MM.1S (cell line): ENCODE measurements at regions not wholly inside any gene's neighbourhood (a gene's known extent, or its start where the extent isn't known, plus 50 kb on each side); places are given as distances from the start of the nearest gene placed in this dataset.

ENCODE experiments used
- EZH2 ChIP-seq: fragments of 300-600 bp; sonication (generic); optimal IDR thresholded peaks from 2 replicates; pipeline ENCODE3; 2017; ENCODE audit warnings: low read depth, mild to moderate bottlenecking, antibody characterized with exemption, low read length, mixed read lengths
- TF ChIP-seq, protein P1 (sequence below): fragments of 300-600 bp; sonication (generic); IDR thresholded peaks from 2 replicates; pipeline ENCODE4 v1.5.1; 2016; ENCODE audit warnings: antibody characterized with exemption, low read length, mixed read lengths

DNA sequence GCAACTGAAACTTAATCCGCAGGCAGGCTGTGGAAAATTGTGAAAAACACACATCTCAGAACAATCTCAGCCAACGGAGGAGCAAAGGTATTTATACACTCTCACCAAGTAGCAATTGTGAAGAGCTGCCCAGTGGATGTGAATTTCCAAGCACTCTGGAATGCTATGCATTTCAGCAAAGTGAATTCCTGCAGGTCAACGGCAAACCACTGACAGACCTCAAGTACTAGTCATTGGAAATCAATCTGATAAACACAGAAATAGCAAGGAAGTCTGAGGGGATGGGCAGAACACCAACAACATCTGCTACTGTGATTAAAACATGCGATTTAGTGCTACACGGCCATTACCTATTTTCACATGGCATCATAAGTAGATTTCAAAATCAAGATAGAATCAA is 429.1 kb downstream of the HTR1B start:
- TF ChIP-seq EZH2 = no peak
- TF ChIP-seq, protein P1, sequence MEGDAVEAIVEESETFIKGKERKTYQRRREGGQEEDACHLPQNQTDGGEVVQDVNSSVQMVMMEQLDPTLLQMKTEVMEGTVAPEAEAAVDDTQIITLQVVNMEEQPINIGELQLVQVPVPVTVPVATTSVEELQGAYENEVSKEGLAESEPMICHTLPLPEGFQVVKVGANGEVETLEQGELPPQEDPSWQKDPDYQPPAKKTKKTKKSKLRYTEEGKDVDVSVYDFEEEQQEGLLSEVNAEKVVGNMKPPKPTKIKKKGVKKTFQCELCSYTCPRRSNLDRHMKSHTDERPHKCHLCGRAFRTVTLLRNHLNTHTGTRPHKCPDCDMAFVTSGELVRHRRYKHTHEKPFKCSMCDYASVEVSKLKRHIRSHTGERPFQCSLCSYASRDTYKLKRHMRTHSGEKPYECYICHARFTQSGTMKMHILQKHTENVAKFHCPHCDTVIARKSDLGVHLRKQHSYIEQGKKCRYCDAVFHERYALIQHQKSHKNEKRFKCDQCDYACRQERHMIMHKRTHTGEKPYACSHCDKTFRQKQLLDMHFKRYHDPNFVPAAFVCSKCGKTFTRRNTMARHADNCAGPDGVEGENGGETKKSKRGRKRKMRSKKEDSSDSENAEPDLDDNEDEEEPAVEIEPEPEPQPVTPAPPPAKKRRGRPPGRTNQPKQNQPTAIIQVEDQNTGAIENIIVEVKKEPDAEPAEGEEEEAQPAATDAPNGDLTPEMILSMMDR = no peak
